Spleen (tissue), 11 donors: ENCODE measurements at regions not wholly inside any gene's neighbourhood (a gene's known extent, or its start where the extent isn't known, plus 50 kb on each side); places are given as distances from the start of the nearest gene placed in this dataset.
"Not testable (repeated sequence)": the region's sequence is repeated elsewhere in the genome, so short reads cannot be mapped to it uniquely, and the experiment has no call there.

Experiments used
- DNase-seq: peaks from one replicate; pipeline ENCODE4 v3.0.0-alpha.2; 2020
- H3K27ac ChIP-seq, 8 donors: fragments of 200-600 bp; sonication (generic) in 7 of 8; 1 replicate in 4 of 8; 2 replicates in 4 of 8; pipeline versions ENCODE4 v1.5.0 to v1.8.0; 2016 to 2021; ENCODE audit warnings: inconsistent platforms in 4 of 8, mild to moderate bottlenecking in 4 of 8, moderate library complexity in 1 of 8
- H3K27me3 ChIP-seq, 7 donors: fragments of 200-600 bp; sonication (generic) in 6 of 7; replicated peaks in 1 of 7; 1 replicate in 4 of 7; 2 replicates in 3 of 7; pipeline versions ENCODE4 v1.5.0 to v1.8.0; 2016 to 2021; ENCODE audit warnings: inconsistent platforms in 3 of 7, mild to moderate bottlenecking in 1 of 7
- H3K36me3 ChIP-seq, 6 donors: fragments of 200-600 bp; sonication (generic) in 5 of 6; 1 replicate in 4 of 6; 2 replicates in 2 of 6; pipeline versions ENCODE4 v1.5.0 to v1.8.0; 2016 to 2021; ENCODE audit warnings: inconsistent platforms in 2 of 6
- H3K4me1 ChIP-seq, 6 donors: fragments of 200-600 bp; sonication (generic) in 5 of 6; 1 replicate in 3 of 6; 2 replicates in 3 of 6; pipeline versions ENCODE4 v1.5.0 to v1.8.0; 2016 to 2021; ENCODE audit warnings: inconsistent platforms in 3 of 6
- H3K4me3 ChIP-seq, 8 donors: fragments of 200-600 bp; sonication (generic) in 7 of 8; 1 replicate in 4 of 8; 2 replicates in 4 of 8; pipeline versions ENCODE4 v1.5.0 to v1.8.0; 2016 to 2021; ENCODE audit warnings: inconsistent platforms in 4 of 8, mild to moderate bottlenecking in 4 of 8, moderate library complexity in 2 of 8
- H3K9me3 ChIP-seq, 8 donors: fragments of 200-600 bp; sonication (generic) in 7 of 8; 1 replicate in 4 of 8; 2 replicates in 4 of 8; pipeline versions ENCODE4 v1.5.0 to v1.8.0; 2016 to 2021; ENCODE audit warnings: inconsistent platforms in 4 of 8
- CTCF ChIP-seq, 11 experiments: fragments of 200-600 bp in 7 of 11; fragments of 450-650 bp in 4 of 11; sonication (generic) in 4 of 11; IDR thresholded peaks in 8 of 11; conservative IDR thresholded peaks in 3 of 11; 1 replicate in 7 of 11; 2 replicates in 4 of 11; pipeline versions ENCODE4 v1.4.0 to v1.8.0; 2016 to 2021; ENCODE audit warnings: antibody characterized with exemption in 11 of 11, inconsistent platforms in 4 of 11, mild to moderate bottlenecking in 1 of 11
- POLR2A ChIP-seq, 3 donors: fragments of 450-650 bp; IDR thresholded peaks; one replicate each; pipeline ENCODE4 v1.5.1; 2017; ENCODE audit warnings: antibody characterized with exemption in 3 of 3, mild to moderate bottlenecking in 1 of 3
- POLR2AphosphoS5 ChIP-seq, 3 donors: sonication (generic); formaldehyde crosslinking; IDR thresholded peaks; one replicate each; pipeline ENCODE4 v1.5.1; 2017; ENCODE audit warnings: antibody characterized with exemption in 3 of 3
- WGBS, 5 donors: extraction: QIAGEN DNeasy Blood & Tissue Kit in 3 of 5; methylation state at CpG; one replicate each; pipeline versions ENCODE4 v1.1.5 to v1.1.7; 2013 to 2018; 5-methylcytosine and 5-hydroxymethylcytosine counted together
- intact Hi-C: fragments of 100-400 bp; cut with DNase I; formaldehyde crosslinking; loops from one replicate; pipeline ENCODE4 v1.15.0; 2023; ENCODE audit warnings: low total_unique reads
- donor health status: healthy with polysubstance abuse.
- donor health status: DM: no; HTN: no; CAD: no; lungs with moderate emphysema.
- donor health status: DM: no; HTN: no; CAD: no.
- donor health status: Bipolar disorder and iron deficiency.
- donor health status: healthy.
- donor health status: DM: no; HTN: no; CAD: no.
- donor health status: DM: yes; HTN: yes; CAD: no.

- intact Hi-C loops: no loop called here
- Histone ChIP-seq H3K36me3 (no peaks in the 10 kb centered on the region), H3K27ac (no peak overlapping the region), H3K4me3 (no peak overlapping the region), H3K27me3 (no peaks in the 10 kb centered on the region), H3K4me1 (no peaks in the 10 kb centered on the region), H3K9me3 (peaks cover 0 to 12% (median 9%) of the 10 kb centered on the region in 8 donors)
- no peak for DNase-seq
- 56 to 78% (median 64%) methylated on average over 5 of the region's 5 CpGs for WGBS, 5 donors
- no peak for TF ChIP-seq POLR2A (IDR thresholded peaks at IDR 0.05)
- no peak for TF ChIP-seq CTCF (IDR thresholded peaks at IDR 0.05 in 8 of 11, conservative IDR thresholded peaks at IDR 0.05 in 3 of 11)
- TF ChIP-seq POLR2AphosphoS5 (IDR thresholded peaks at IDR 0.05): no peak
These were observed 233.7 kb downstream of the SHQ1 start for GRCh38 chr3:72614394-72615074.

GRCh38 chr3:72613871-72614270, 234.4 kb downstream of the SHQ1 start:
- Histone ChIP-seq H3K27me3 (no peaks in the 10 kb centered on the region), H3K4me1 (no peaks in the 10 kb centered on the region), H3K36me3 (no peaks in the 10 kb centered on the region), H3K27ac (no peak overlapping the region), H3K9me3 (peaks cover 0 to 12% (median 9%) of the 10 kb centered on the region in 8 donors), H3K4me3 (no peak overlapping the region)
- TF ChIP-seq POLR2AphosphoS5 (IDR thresholded peaks at IDR 0.05): no peak
- no peak for TF ChIP-seq POLR2A (IDR thresholded peaks at IDR 0.05)
- TF ChIP-seq CTCF (IDR thresholded peaks at IDR 0.05 in 8 of 11, conservative IDR thresholded peaks at IDR 0.05 in 3 of 11): no peak
- intact Hi-C loops: no loop called here
- DNase-seq: no peak
- 92 to 100% (median 100%) methylated on average over 1 of the region's 1 CpG for WGBS, 5 donors

GRCh38 chr3:72609114-72609513, 239.1 kb downstream of the SHQ1 start:
- H3K36me3 ChIP-seq, H3K4me3 ChIP-seq, H3K4me1 ChIP-seq, intact Hi-C loops, H3K27ac ChIP-seq, DNase-seq, H3K27me3 ChIP-seq, H3K9me3 ChIP-seq: not testable (repeated sequence)
- WGBS, 5 donors: 91 to 97% (median 94%) methylated on average over 5 of the region's 5 CpGs

GRCh38 chr3:72606005-72606800, 242.0 kb downstream of the SHQ1 start:
- no peak for TF ChIP-seq POLR2AphosphoS5 (IDR thresholded peaks at IDR 0.05)
- TF ChIP-seq POLR2A (IDR thresholded peaks at IDR 0.05): no peak
- TF ChIP-seq CTCF (IDR thresholded peaks at IDR 0.05 in 8 of 11, conservative IDR thresholded peaks at IDR 0.05 in 3 of 11): no peak
- Histone ChIP-seq H3K4me1 (no peaks in the 10 kb centered on the region), H3K4me3 (no peak overlapping the region), H3K27me3 (peaks cover 0 to 3% (median 0%) of the 10 kb centered on the region in 7 donors), H3K36me3 (no peaks in the 10 kb centered on the region), H3K9me3 (no peaks in the 10 kb centered on the region), H3K27ac (no peak overlapping the region)
- no peak for DNase-seq
- 81 to 95% (median 92%) methylated on average over 6 of the region's 6 CpGs for WGBS, 5 donors
- intact Hi-C loops: no loop called here
